Cardiac septum (tissue), 1 donor: ENCODE measurements at regions not wholly inside any gene's neighbourhood (a gene's known extent, or its start where the extent isn't known, plus 50 kb on each side); places are given as distances from the start of the nearest gene placed in this dataset. TPM values are rescaled to one million over a fixed set of nuclear protein-coding genes. Genes with fewer than 3 reads are reported as not detected.

Source experiments
- DNase-seq: peaks from one replicate; pipeline ENCODE4 v3.0.0-alpha.2; 2020; ENCODE audit warnings: low spot score
- intact Hi-C: fragments of 100-400 bp; cut with DNase I; formaldehyde crosslinking; loops from one replicate; pipeline ENCODE4 v1.14.0; 2022
- microRNA-seq: library from miRNA; unstranded; fragments of <30 nt; microRNA quantifications from one replicate; pipeline ENCODE4 v1.2.0, GENCODE V29; 2020
- donor health status: DM: no; HTN: no; CAD: no.

- intact Hi-C loops, result no loop called here
- DNase-seq, result no peak
Observed at GRCh38 chr6:139433631-139434419, 59.4 kb upstream of the CITED2 start.

GRCh38 chr6:139431602-139431956, 57.1 kb upstream of the CITED2 start:
- no peak for DNase-seq
- intact Hi-C loops, result no loop called here

GRCh38 chr6:139430899-139431601, 56.6 kb upstream of the CITED2 start:
- DNase-seq, result no peak
- intact Hi-C loops, result no loop called here

- DNase-seq, result no peak
- intact Hi-C loops, result no loop called here
Observed at GRCh38 chr6:139429580-139430145, 55.2 kb upstream of the CITED2 start.

- DNase-seq, result no peak
- intact Hi-C loops, result no loop called here
Observed at GRCh38 chr6:139427199-139427598, 52.8 kb upstream of the CITED2 start.

GRCh38 chr6:139426795-139427194, 52.3 kb upstream of the CITED2 start:
- no peak for DNase-seq
- intact Hi-C loops, result no loop called here

GRCh38 chr6:139425780-139426179, 51.3 kb upstream of the CITED2 start:
- DNase-seq, result no peak
- intact Hi-C loops, result no loop called here

- intact Hi-C loops, result no loop called here
- no peak for DNase-seq
Observed at GRCh38 chr6:139423971-139424667, 49.7 kb upstream of the CITED2 start.

Small RNA genes lying in the stretch of these regions (microRNA-seq; reads per million reads assigned to microRNA genes)
- not detected for gene MIR3668
- gene MIR4465, result not detected
